CD14-positive monocyte (primary cell): ENCODE measurements at regions not wholly inside any gene's neighbourhood (a gene's known extent, or its start where the extent isn't known, plus 50 kb on each side); places are given as distances from the start of the nearest gene placed in this dataset.

Source experiments
- DNase-seq, 3 donors: peaks; one replicate each; pipeline ENCODE4 v3.0.0-alpha.2; 2011 to 2022
- H2AFZ ChIP-seq: 2 replicates; pipeline ENCODE4 v1.6.0; 2012; ENCODE audit warnings: mild to moderate bottlenecking, low read depth, low read length, inconsistent platforms; ENCODE audit not compliant: insufficient read depth, poor library complexity, severe bottlenecking
- H3K27ac ChIP-seq, 2 donors: 1 replicate in 1 of 2; 2 replicates in 1 of 2; pipeline ENCODE4 v1.5.1; 2012 to 2013; ENCODE audit warnings: low read length in 2 of 2, control low read depth in 1 of 2, inconsistent platforms in 1 of 2, low read depth in 1 of 2, mild to moderate bottlenecking in 1 of 2
- H3K27me3 ChIP-seq, 2 donors: one replicate each; pipeline versions ENCODE4 v1.6.0 to v1.6.1; 2011 to 2013; ENCODE audit warnings: low read length in 2 of 2; ENCODE audit not compliant: control insufficient read depth in 2 of 2, insufficient read depth in 2 of 2
- H3K36me3 ChIP-seq, 2 donors: replicated peaks in 1 of 2; 1 replicate in 1 of 2; 2 replicates in 1 of 2; pipeline versions ENCODE4 v1.5.1 to v1.6.1; 2012 to 2013; ENCODE audit warnings: low read length in 2 of 2, control low read depth in 1 of 2, inconsistent platforms in 1 of 2, mild to moderate bottlenecking in 1 of 2; ENCODE audit not compliant: insufficient read depth in 2 of 2, control insufficient read depth in 1 of 2
- H3K4me1 ChIP-seq, 2 donors: 1 replicate in 1 of 2; 2 replicates in 1 of 2; pipeline versions ENCODE4 v1.5.1 to v1.6.1; 2012 to 2013; ENCODE audit warnings: low read length in 2 of 2, control low read depth in 1 of 2, inconsistent platforms in 1 of 2, mild to moderate bottlenecking in 1 of 2, moderate library complexity in 1 of 2; ENCODE audit not compliant: insufficient read depth in 2 of 2, control insufficient read depth in 1 of 2
- H3K4me2 ChIP-seq: replicated peaks from 2 replicates; pipeline ENCODE3; 2012; ENCODE audit warnings: low read length, moderate library complexity, mild to moderate bottlenecking; ENCODE audit not compliant: poor library complexity, severe bottlenecking; ENCODE audit errors: extremely low read depth
- H3K4me3 ChIP-seq, 3 experiments: fragments of 200-600 bp in 1 of 3; sonication (generic) in 1 of 3; replicated peaks in 1 of 3; 1 replicate in 2 of 3; 2 replicates in 1 of 3; pipeline ENCODE4 v1.5.1; 2011 to 2013; ENCODE audit warnings: low read length in 3 of 3, mild to moderate bottlenecking in 3 of 3, control low read depth in 2 of 3, low read depth in 2 of 3, inconsistent platforms in 1 of 3, moderate library complexity in 1 of 3
- H3K79me2 ChIP-seq: 2 replicates; pipeline ENCODE4 v1.6.0; 2012; ENCODE audit warnings: mild to moderate bottlenecking, control low read depth, inconsistent platforms, low read length, moderate library complexity; ENCODE audit not compliant: insufficient read depth
- H3K9ac ChIP-seq: 2 replicates; pipeline ENCODE4 v1.6.0; 2017; ENCODE audit warnings: low read length, mild to moderate bottlenecking; ENCODE audit not compliant: insufficient read depth, poor library complexity, severe bottlenecking
- H3K9me3 ChIP-seq, 2 donors: replicated peaks in 1 of 2; 1 replicate in 1 of 2; 2 replicates in 1 of 2; pipeline versions ENCODE4 v1.5.1 to v1.6.1; 2012 to 2013; ENCODE audit warnings: low read length in 2 of 2, control low read depth in 1 of 2; ENCODE audit not compliant: control insufficient read depth in 1 of 2, insufficient read depth in 1 of 2
- H4K20me1 ChIP-seq: 2 replicates; pipeline ENCODE4 v1.6.0; 2012; ENCODE audit warnings: mild to moderate bottlenecking, low read length, control low read depth, moderate library complexity; ENCODE audit not compliant: insufficient read depth
- H3K27ac Mint-ChIP-seq, 7 donors: one replicate each; pipeline ENCODE4 v1.8.0; 2020; ENCODE audit warnings: mild to moderate bottlenecking in 7 of 7, mixed read lengths in 7 of 7, moderate library complexity in 6 of 7, inconsistent platforms in 2 of 7
- H3K27me3 Mint-ChIP-seq, 3 donors: one replicate each; pipeline ENCODE4 v1.8.0; 2021 to 2022; ENCODE audit warnings: low read depth in 3 of 3, mild to moderate bottlenecking in 3 of 3, mixed read lengths in 3 of 3, moderate library complexity in 3 of 3, inconsistent platforms in 1 of 3
- H3K36me3 Mint-ChIP-seq, 2 donors: one replicate each; pipeline ENCODE4 v1.8.0; 2020; ENCODE audit warnings: mixed read lengths in 2 of 2, inconsistent platforms in 1 of 2, mild to moderate bottlenecking in 1 of 2
- H3K4me1 Mint-ChIP-seq: one replicate; pipeline ENCODE4 v1.8.0; 2020; ENCODE audit warnings: mild to moderate bottlenecking, mixed read lengths
- H3K4me3 Mint-ChIP-seq, 2 donors: one replicate each; pipeline ENCODE4 v1.8.0; 2020; ENCODE audit warnings: mild to moderate bottlenecking in 2 of 2, mixed read lengths in 2 of 2, moderate library complexity in 1 of 2
- H3K9me3 Mint-ChIP-seq, 7 donors: one replicate each; pipeline ENCODE4 v1.8.0; 2020 to 2022; ENCODE audit warnings: mixed read lengths in 7 of 7, mild to moderate bottlenecking in 6 of 7, moderate library complexity in 6 of 7, inconsistent platforms in 2 of 7
- CTCF ChIP-seq: fragments of 200-600 bp; IDR thresholded peaks from one replicate; pipeline ENCODE4 v1.8.0; 2022; ENCODE audit warnings: antibody characterized with exemption, mild to moderate bottlenecking
- WGBS: methylation state at CpG from one replicate; pipeline ENCODE4 v1.1.5; 2013; ENCODE audit warnings: missing lambda C conversion rate; ENCODE audit not compliant: insufficient coverage; 5-methylcytosine and 5-hydroxymethylcytosine counted together
- intact Hi-C, 2 donors: fragments of 100-400 bp; cut with micrococcal nuclease; formaldehyde crosslinking; loops; one replicate each; pipeline versions ENCODE4 v1.15.0 to v1.15.1; 2023

GRCh38 chr12:116465407-116465806 lies 93.8 kb upstream of the MAP1LC3B2 start:
- H3K36me3 ChIP-seq, result no peaks in the 10 kb centered on the region
- no peaks in the 10 kb centered on the region for H3K4me1 ChIP-seq
- H3K27ac ChIP-seq, result no peak overlapping the region
- peaks cover 8% of the 10 kb centered on the region for H3K4me1 Mint-ChIP-seq
- H3K27me3 ChIP-seq, result no peaks in the 10 kb centered on the region
- H3K9me3 Mint-ChIP-seq, result peaks cover 0 to 1% (median 0%) of the 10 kb centered on the region in 7 donors
- intact Hi-C loops, result no loop called here
- H3K79me2 ChIP-seq, result no peaks in the 10 kb centered on the region
- no peaks in the 10 kb centered on the region for H3K36me3 Mint-ChIP-seq
- H3K9me3 ChIP-seq, result no peaks in the 10 kb centered on the region
- H2AFZ ChIP-seq, result no peak overlapping the region
- no peak overlapping the region for H3K4me3 Mint-ChIP-seq
- WGBS, result no CpG with 5 or more reads among the region's 3 CpGs
- DNase-seq, result no peak
- no peak overlapping the region for H3K4me2 ChIP-seq
- H3K27me3 Mint-ChIP-seq, result peaks cover 0 to 3% (median 3%) of the 10 kb centered on the region in 3 donors
- H3K27ac Mint-ChIP-seq, result no peak overlapping the region
- H3K9ac ChIP-seq, result no peak overlapping the region
- H3K4me3 ChIP-seq, result no peak overlapping the region
- no peak for TF ChIP-seq CTCF
- H4K20me1 ChIP-seq, result no peaks in the 10 kb centered on the region

GRCh38 chr12:116465856-116466255 lies 93.3 kb upstream of the MAP1LC3B2 start:
- no peak overlapping the region for H2AFZ ChIP-seq
- no peak overlapping the region for H3K4me3 ChIP-seq
- H3K9ac ChIP-seq, result no peak overlapping the region
- H3K9me3 ChIP-seq, result no peaks in the 10 kb centered on the region
- 56% methylated on average over 3 of the region's 4 CpGs for WGBS
- TF ChIP-seq CTCF, result no peak
- no peaks in the 10 kb centered on the region for H3K79me2 ChIP-seq
- no peak overlapping the region for H3K4me2 ChIP-seq
- no peak overlapping the region for H3K27ac ChIP-seq
- peaks cover 8% of the 10 kb centered on the region for H3K4me1 Mint-ChIP-seq
- H3K4me1 ChIP-seq, result no peaks in the 10 kb centered on the region
- H3K9me3 Mint-ChIP-seq, result peaks cover 0 to 1% (median 0%) of the 10 kb centered on the region in 7 donors
- H3K36me3 ChIP-seq, result no peaks in the 10 kb centered on the region
- DNase-seq, result no peak
- peaks cover 0 to 3% (median 3%) of the 10 kb centered on the region in 3 donors for H3K27me3 Mint-ChIP-seq
- H3K27me3 ChIP-seq, result no peaks in the 10 kb centered on the region
- H3K36me3 Mint-ChIP-seq, result no peaks in the 10 kb centered on the region
- no peak overlapping the region for H3K4me3 Mint-ChIP-seq
- H3K27ac Mint-ChIP-seq, result no peak overlapping the region
- intact Hi-C loops, result no loop called here
- no peaks in the 10 kb centered on the region for H4K20me1 ChIP-seq
